NCI-H2227 (cell line): ENCODE measurements at regions not wholly inside any gene's neighbourhood (a gene's known extent, or its start where the extent isn't known, plus 50 kb on each side); places are given as distances from the start of the nearest gene placed in this dataset.

Source experiments
- DNase-seq: peaks from one replicate; lab custom pipeline; 2025; ENCODE audit not compliant: unreplicated experiment; lab: John Stamatoyannopoulos, UW

GRCh38 chr9:26413611-26414010, 479.0 kb downstream of the CAAP1 start:
- DNase-seq, result no peak

GRCh38 chr9:26412446-26412845, 480.2 kb downstream of the CAAP1 start:
- no peak for DNase-seq

- DNase-seq, result no peak
Measured at GRCh38 chr9:26406676-26407075, 485.9 kb downstream of the CAAP1 start.

GRCh38 chr9:26399556-26399955, 493.0 kb downstream of the CAAP1 start:
- DNase-seq, result no peak

GRCh38 chr9:26394025-26394424, 498.6 kb downstream of the CAAP1 start:
- no peak for DNase-seq

- DNase-seq, result no peak
Measured at GRCh38 chr9:26392639-26393038, 500.0 kb downstream of the CAAP1 start.

- no peak for DNase-seq
Measured at GRCh38 chr9:26391036-26391435, 501.6 kb downstream of the CAAP1 start.

- no peak for DNase-seq
Measured at GRCh38 chr9:26375448-26375847, 517.2 kb downstream of the CAAP1 start.

GRCh38 chr9:26373616-26374015, 519.0 kb downstream of the CAAP1 start:
- DNase-seq, result no peak

GRCh38 chr9:26371236-26371635, 521.4 kb downstream of the CAAP1 start:
- no peak for DNase-seq

- no peak for DNase-seq
Measured at GRCh38 chr9:26369093-26369492, 523.5 kb downstream of the CAAP1 start.

- no peak for DNase-seq
Measured at GRCh38 chr9:26368241-26368640, 524.4 kb downstream of the CAAP1 start.

- DNase-seq, result no peak
Measured at GRCh38 chr9:26361010-26361409, 531.6 kb downstream of the CAAP1 start.

GRCh38 chr9:26358836-26359235, 533.8 kb downstream of the CAAP1 start:
- DNase-seq, result no peak

- no peak for DNase-seq
Measured at GRCh38 chr9:26357803-26358344, 534.7 kb downstream of the CAAP1 start.

- no peak for DNase-seq
Measured at GRCh38 chr9:26356491-26356890, 536.1 kb downstream of the CAAP1 start.

- DNase-seq, result no peak
Measured at GRCh38 chr9:26346942-26347477, 545.6 kb downstream of the CAAP1 start.

GRCh38 chr9:26341545-26341944, 551.1 kb downstream of the CAAP1 start:
- no peak for DNase-seq

- no peak for DNase-seq
Measured at GRCh38 chr9:26339796-26340195, 552.8 kb downstream of the CAAP1 start.

- DNase-seq, result no peak
Measured at GRCh38 chr9:26335116-26335515, 557.5 kb downstream of the CAAP1 start.

GRCh38 chr9:26334706-26335105, 557.9 kb downstream of the CAAP1 start:
- DNase-seq, result no peak

- no peak for DNase-seq
Measured at GRCh38 chr9:26331223-26331622, 561.4 kb downstream of the CAAP1 start.

GRCh38 chr9:26329974-26330373, 562.6 kb downstream of the CAAP1 start:
- DNase-seq, result no peak
